A549 (cell line): ENCODE measurements at regions not wholly inside any gene's neighbourhood (a gene's known extent, or its start where the extent isn't known, plus 50 kb on each side); places are given as distances from the start of the nearest gene placed in this dataset.

ENCODE experiments used
- BHLHE40 ChIP-seq: IDR thresholded peaks from 2 replicates; pipeline ENCODE4 v1.6.1; 2012; ENCODE audit warnings: low read depth, low read length, inconsistent platforms
- CTCF ChIP-seq: fragments of >200 bp; sonication (Bioruptor Twin); formaldehyde crosslinking; IDR thresholded peaks from 3 replicates; pipeline ENCODE4 v1.5.1; 2016
- EP300 ChIP-seq, 2 experiments: fragments of >200 bp; sonication (Bioruptor Twin); formaldehyde crosslinking; IDR thresholded peaks; 2 replicates in 1 of 2; 3 replicates in 1 of 2; pipeline ENCODE4 v1.6.1; 2016 to 2017
- HOXB5 ChIP-seq: fragments of 250-450 bp; sonication (Bioruptor Pico); IDR thresholded peaks from 2 replicates; pipeline ENCODE4 v1.5.0; 2020; ENCODE audit warnings: mild to moderate bottlenecking, moderate library complexity
- JUN ChIP-seq, 2 experiments: fragments of >200 bp; sonication (Bioruptor Twin); formaldehyde crosslinking; IDR thresholded peaks; 2 replicates in 1 of 2; 3 replicates in 1 of 2; pipeline ENCODE4 v1.6.1; 2016 to 2017
- MAZ ChIP-seq: fragments of 150-350 bp; IDR thresholded peaks from 2 replicates; pipeline ENCODE4 v1.6.1; 2014; ENCODE audit warnings: antibody characterized with exemption, low read depth, low read length, borderline replicate concordance
- POLR2A ChIP-seq: IDR thresholded peaks from 2 replicates; pipeline ENCODE4 v1.6.1; 2012; ENCODE audit warnings: mild to moderate bottlenecking, low read length
- REST ChIP-seq: fragments of 200-600 bp; sonication (generic); IDR thresholded peaks from 2 replicates; pipeline ENCODE4 v1.6.1; 2016; ENCODE audit warnings: antibody characterized with exemption, mild to moderate bottlenecking, moderate library complexity
- RFX5 ChIP-seq: fragments of 450-650 bp; IDR thresholded peaks from 2 replicates; pipeline ENCODE4 v1.7.1; 2014; ENCODE audit warnings: antibody characterized with exemption, mild to moderate bottlenecking, moderate library complexity
- RNF2 ChIP-seq: fragments of 200-600 bp; sonication (generic); IDR thresholded peaks from 2 replicates; pipeline ENCODE4 v1.6.1; 2016; ENCODE audit warnings: low read depth, mild to moderate bottlenecking, antibody characterized with exemption, moderate library complexity, borderline replicate concordance
- SMC3 ChIP-seq: fragments of >200 bp; sonication (Bioruptor Twin); formaldehyde crosslinking; IDR thresholded peaks from 3 replicates; pipeline ENCODE4 v1.6.1; 2018; ENCODE audit warnings: inconsistent platforms
- TF ChIP-seq, protein P1 (sequence below): fragments of 250-450 bp; sonication (Bioruptor Pico); IDR thresholded peaks from 2 replicates; pipeline ENCODE4 v1.5.0; 2021; ENCODE audit warnings: mild to moderate bottlenecking, moderate library complexity, borderline replicate concordance
- TF ChIP-seq, protein P2 (sequence below): fragments of 450-650 bp; IDR thresholded peaks from 2 replicates; pipeline ENCODE4 v1.6.1; 2014; ENCODE audit warnings: antibody characterized with exemption

DNA sequence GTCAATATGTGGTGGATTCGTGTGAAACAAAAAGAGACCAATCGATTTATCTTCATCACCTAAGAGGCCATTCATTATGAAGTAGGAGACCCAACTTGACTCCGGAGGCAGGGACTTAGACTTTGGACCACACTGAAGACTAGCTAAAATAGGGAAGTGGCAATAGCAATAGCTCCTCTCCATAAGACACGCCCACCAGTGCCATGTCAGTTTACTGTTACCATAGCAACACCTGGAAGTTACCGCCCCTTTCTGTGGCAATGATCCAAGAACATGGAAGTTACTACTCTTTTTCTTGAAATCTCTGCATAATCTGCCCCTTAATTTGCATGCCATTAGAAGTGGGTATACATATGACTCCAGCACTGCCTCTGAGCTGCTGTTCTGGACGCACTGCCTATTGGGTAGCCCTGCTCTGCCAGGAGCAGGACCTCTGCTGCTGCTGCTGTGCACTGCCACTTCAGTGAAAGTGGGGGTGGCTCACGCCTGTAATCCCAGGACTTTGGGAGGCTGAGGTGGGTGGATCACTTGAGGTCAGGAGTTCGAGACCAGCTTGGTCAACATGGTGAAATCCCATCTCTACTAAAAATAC, 163.2 kb downstream of the PRKX start:
- TF ChIP-seq EP300 (IDR thresholded peaks at IDR 0.05) (no peak), CTCF (no peak), REST (no peak), JUN (IDR thresholded peaks at IDR 0.05) (no peak), SMC3 (no peak), POLR2A (no peak), RNF2 (no peak), RFX5 (no peak), HOXB5 (CRISPR knock-in tag) (no peak), BHLHE40 (no peak), MAZ (no peak)
- TF ChIP-seq, protein P1, sequence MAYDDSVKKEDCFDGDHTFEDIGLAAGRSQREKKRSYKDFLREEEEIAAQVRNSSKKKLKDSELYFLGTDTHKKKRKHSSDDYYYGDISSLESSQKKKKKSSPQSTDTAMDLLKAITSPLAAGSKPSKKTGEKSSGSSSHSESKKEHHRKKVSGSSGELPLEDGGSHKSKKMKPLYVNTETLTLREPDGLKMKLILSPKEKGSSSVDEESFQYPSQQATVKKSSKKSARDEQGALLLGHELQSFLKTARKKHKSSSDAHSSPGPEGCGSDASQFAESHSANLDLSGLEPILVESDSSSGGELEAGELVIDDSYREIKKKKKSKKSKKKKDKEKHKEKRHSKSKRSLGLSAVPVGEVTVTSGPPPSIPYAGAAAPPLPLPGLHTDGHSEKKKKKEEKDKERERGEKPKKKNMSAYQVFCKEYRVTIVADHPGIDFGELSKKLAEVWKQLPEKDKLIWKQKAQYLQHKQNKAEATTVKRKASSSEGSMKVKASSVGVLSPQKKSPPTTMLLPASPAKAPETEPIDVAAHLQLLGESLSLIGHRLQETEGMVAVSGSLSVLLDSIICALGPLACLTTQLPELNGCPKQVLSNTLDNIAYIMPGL (CRISPR knock-in tag): no peak
- TF ChIP-seq, protein P2, sequence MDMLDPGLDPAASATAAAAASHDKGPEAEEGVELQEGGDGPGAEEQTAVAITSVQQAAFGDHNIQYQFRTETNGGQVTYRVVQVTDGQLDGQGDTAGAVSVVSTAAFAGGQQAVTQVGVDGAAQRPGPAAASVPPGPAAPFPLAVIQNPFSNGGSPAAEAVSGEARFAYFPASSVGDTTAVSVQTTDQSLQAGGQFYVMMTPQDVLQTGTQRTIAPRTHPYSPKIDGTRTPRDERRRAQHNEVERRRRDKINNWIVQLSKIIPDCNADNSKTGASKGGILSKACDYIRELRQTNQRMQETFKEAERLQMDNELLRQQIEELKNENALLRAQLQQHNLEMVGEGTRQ: no peak
